NCI-H1417 (cell line): ENCODE measurements at regions not wholly inside any gene's neighbourhood (a gene's known extent, or its start where the extent isn't known, plus 50 kb on each side); places are given as distances from the start of the nearest gene placed in this dataset.
"Not testable (repeated sequence)": the region's sequence is repeated elsewhere in the genome, so short reads cannot be mapped to it uniquely, and the experiment has no call there.

Source experiments
- DNase-seq, 3 experiments: peaks; one replicate each; lab custom pipeline; 2025; lab: John Stamatoyannopoulos, UW

GRCh38 chr16:13621639-13622038, 298.3 kb upstream of the ERCC4 start:
- DNase-seq: no peak

DNA sequence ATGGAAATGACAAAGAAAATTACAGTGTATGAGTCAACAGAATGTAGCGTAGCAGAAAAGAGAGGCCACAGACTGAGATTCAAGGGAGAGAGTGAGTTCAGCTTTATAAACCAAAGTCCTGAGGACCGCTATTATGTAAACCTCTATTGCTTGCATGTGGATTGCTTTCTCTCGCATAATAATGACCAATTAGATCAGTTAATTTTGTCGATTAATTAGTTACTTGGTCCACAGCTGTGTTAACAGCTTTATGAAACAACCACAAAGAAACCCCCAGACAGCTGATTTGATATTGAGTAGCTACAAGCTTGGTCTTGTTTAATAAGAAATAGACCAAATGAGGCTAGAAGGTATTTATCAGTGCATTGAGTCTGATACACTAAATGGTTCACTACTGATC, 291.8 kb upstream of the ERCC4 start:
- no peak for DNase-seq

DNA sequence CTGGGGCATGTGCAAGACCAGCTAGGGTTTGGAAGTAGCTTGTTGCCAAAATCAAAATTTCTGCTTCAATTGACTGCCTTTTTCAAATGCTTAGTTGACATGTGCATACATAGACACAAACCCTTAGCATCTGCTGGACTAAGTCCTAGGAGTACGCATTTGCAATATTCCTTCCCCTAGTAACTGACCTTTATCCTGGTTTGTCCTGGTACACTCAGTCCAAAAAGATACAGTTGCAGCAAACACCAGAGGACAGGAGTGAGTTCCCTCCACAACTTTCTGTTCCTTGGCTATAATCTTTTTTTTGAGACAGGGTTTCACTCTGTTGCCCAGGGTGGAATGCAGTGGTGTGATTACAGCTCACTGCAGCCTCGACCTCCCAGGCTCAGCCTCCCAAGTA, 290.2 kb upstream of the ERCC4 start:
- no peak for DNase-seq

DNA sequence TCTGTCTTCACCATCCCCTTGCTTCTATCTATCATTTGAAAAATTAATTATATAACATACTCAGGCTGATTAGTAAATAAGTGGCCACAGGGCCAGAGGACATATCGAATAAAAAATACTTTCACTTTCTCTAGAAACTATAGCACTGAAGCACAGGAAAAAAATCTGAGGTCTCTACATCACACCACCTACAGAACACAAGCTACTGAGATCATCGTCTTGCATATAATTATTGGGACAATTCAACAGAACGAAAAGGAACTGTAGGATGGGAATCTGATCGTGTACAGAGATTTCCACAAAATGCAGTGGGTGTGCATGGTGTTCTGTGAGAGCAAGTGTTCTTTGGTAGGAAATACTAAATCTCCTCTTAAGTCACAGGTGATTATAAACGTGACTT, 289.6 kb upstream of the ERCC4 start:
- no peak for DNase-seq

DNA sequence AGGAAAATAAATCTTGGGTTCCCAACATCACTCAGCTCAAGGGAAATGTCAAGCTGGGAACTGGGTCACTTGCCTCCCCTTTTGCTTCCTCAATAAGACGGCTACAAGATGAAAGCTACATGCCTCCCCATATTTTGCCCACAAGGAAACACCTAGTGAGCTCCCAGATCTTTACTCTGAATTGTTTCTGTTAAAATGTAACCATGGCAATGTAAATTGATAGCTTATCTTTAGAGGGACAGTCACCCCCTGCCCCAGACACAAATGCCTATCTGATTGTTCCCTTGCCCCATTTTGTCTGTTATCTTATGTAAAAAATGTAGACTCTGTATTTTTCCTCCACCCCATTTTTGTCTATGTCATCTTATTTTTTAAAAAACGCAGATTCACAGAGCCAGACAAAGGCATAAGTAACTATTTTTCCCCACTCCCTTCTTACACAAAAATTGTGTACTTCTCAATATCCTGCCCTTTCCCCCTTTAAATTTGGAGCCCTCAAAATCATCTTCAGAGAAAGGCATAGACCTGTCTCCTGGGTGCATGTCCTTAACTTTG, 288.7 kb upstream of the ERCC4 start:
- no peak for DNase-seq

DNA sequence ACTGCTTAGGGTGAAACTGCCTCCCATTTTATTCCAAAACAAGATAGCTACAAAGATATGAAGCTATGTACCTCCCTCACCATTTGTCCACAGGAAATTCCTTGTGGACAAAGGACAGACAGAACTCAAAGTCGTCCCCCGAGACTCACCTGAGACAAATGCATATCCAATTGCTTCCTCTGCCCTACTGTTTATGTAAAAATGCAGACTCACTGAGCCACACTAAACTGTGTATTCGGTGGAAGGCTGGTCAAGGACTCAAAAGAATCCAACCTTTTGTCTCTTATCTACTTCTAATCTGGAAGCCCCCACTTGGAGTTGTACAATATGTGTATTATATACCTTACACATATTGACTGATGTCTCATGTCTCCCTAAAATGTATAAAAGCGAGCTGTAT, 288.0 kb upstream of the ERCC4 start:
- no peak for DNase-seq

DNA sequence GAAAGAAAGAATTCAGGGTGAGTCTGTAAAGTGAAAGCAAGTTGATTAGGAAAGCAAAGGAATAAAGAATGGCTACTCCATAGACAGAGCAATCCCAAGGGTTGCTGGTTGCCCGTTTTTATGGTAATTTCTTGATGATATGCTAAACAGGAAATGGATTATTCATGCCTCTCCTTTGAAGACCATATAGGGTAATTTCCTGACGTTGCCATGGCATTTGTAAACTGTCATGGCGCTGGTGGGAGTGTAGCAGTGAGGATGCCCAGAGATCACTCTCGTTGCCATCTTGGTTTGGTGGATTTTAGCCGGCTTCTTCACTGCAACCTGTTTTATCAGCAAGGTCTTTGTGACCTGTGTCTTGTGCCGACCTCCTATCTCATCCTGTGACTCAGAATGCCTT, 287.4 kb upstream of the ERCC4 start:
- not testable (repeated sequence) for DNase-seq

- DNase-seq: no peak
Measured at GRCh38 chr16:13633391-13633861, 286.5 kb upstream of the ERCC4 start.

DNA sequence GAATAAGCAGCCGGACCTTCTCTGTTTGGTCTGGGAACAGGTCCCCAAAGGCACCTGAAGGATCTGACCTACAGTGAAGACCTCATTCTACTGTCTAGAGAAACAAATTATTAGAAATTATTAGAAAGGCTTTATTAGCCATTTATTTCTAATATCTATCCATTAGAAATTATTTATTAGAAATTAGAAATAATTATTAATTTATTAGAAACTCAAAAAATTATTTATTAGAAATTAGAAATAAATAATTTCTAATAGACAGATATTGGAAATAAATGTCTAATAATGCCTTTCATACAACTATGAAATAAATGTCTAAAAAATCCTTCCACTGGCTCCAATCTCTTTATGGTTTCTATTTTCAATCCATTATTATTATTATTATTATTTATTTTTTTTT, 285.7 kb upstream of the ERCC4 start:
- DNase-seq: no peak

DNA sequence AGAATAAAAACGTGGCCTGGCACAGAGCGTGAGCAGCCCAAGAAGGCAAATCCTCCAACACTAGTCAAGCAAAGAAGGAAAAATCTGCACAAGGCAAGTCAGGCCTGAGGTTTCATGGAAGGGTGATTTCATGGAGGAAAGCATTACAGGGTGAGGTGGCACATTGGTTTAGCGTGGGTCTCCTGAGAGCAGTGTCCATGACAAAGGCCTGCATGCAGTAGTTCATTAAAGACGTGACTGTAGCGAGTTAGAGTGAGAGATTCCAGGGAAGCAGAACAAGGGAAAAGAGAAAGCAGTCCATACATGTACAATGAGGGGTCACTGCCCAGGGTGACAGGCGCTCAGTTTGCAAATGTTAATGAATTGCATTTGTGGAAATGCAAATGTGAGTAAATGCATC, 285.0 kb upstream of the ERCC4 start:
- DNase-seq: no peak

- DNase-seq: no peak
Measured at GRCh38 chr16:13638218-13638617, 281.7 kb upstream of the ERCC4 start.

DNA sequence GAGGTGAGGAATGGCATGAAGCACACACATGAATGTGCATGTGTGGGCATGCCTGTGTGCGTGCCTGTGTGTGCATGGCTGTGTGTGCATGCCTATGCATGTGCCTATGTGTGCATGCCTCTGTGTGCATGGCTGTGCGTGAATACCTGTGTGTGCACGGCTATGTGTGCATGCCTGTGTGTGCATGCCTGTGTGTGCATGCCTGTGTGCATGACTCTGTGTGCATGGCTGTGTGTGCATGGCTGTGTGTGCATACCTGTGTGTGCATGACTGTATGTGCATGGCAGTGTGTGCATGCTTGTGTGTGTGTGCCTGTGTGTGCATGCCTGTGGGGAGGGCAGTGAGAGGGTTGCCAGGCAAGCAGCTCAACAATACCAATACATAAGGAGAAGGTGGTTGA, 276.5 kb upstream of the ERCC4 start:
- no peak for DNase-seq

GRCh38 chr16:13645601-13646245, 274.2 kb upstream of the ERCC4 start:
- DNase-seq: no peak

DNA sequence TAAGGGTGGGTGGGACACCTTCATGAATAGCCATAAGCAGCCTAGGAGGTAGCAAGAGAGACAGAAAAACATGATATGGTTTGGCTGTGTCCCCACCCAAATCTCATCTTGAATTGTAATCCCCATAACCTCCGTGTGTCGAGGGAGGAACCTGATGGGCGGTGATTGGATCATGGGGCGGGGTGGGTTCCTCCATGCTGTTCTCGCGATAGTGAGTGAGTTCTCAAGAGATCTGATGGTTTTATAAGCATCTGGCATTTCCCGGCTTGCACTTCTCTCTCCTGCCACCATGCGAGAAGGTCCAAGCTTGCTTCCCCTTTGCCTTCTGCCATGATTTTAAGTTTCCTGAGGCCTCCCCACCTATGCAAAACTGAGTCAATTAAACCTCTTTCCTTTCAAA, 259.1 kb upstream of the ERCC4 start:
- DNase-seq: no peak

GRCh38 chr16:13665876-13666275, 254.1 kb upstream of the ERCC4 start:
- DNase-seq: no peak

DNA sequence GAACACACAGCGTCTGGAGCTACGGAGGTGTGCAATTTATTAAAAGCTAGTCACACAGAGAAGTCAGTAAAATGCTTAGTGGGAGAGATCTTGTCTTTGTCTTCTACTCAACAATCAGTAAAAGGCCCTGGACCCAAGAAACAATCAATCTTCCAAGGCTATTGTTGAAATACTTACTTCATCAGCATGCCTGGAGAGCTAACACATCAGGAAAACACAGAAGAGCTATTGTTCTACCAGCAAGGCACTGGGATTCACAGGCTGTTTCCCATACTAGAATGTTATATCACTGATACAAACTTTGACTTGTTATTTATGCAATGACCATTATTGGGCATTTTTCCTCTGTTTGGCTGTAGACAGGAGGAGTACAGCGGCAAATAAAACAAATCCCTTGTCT, 247.8 kb upstream of the ERCC4 start:
- DNase-seq: no peak

- no peak for DNase-seq
Measured at GRCh38 chr16:13680021-13680889, 239.7 kb upstream of the ERCC4 start.

DNA sequence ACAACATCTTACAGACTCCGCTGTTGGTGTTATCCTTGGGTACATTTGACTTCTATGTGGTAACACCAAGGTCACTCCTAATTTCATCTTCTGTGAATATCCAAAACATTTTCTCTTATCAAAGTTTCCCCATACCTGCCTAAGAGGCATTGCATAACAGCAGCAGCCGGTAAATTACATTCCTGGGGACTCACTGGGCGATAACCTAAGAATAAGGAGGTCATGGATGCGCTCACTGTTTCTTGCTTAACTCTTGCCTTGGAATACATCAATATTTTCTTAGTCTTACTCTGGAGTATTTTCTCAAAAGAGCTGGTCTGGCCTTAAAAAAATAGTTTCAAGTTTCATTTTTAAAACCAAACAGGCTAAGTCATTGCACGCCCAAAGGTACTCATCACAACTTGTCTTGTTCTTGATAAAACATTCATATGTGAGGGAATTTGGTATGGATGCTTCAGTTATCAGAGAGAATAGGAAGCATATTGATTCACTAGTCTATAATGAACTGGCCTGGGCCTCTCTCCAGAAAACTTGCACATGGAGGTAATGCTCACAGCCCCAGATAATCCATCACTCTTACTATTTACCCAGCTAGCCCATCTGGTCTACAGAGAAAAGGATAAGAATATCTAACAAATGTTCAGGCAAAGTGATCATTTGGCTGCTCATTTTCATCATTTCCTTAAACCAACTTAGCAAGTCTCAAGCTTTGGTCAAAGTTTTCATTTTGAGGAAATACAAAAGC, 235.0 kb upstream of the ERCC4 start:
- DNase-seq: no peak

DNA sequence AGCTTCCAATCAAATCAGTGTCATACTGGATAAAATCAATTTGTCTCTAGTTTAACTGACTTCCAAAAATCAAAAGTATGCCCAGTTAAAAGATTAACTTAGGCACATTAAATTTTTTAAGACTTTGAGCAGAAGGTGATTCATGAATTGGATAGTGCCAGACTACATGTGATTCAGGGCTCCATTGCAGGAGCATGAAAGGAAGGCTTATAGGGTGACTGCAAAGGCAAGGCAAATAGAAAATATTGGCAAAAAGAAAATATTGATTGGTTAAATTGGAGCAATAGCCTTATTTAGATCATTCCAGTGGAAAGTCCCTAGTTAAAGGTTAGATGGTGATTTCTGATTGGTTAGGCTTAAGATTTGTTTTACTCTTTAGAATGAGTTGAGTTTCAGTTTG, 223.9 kb upstream of the ERCC4 start:
- DNase-seq: no peak

DNA sequence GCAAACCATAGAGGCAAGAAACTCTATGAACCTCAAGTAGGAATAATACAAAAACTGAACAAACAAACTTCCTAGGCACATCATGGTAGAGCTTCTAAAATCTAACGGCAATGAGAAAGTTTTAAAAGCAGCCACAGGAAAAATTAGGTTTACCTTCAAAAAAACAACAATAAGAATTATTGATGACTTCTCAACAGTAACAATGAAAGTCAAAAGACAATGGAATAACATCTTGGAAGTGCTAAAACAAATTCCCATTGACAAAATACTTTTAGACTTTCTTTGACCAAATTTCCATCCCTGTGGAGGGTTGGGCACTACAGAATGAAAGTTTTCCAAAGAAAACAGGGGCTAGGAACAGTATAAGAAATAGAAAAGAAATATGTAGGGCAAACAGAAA, 222.9 kb upstream of the ERCC4 start:
- DNase-seq: no peak

DNA sequence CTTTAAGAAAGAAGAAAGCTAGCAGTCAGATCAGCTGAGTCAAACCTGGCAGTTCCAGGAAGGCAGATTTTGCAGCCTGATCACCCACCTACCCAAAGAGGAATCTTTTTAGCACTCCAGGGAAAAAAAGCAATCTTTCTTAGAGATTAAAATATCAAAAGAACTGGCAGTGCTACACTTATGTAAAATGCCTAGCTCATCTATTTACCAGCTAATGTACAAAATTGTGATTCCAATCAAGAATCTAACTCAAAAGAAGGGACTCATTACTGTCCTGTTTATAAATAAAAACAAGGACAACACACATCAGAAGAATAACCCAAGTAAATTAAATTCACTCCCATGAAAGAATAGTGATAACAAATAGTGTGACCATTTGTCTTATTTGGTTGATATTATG, 222.4 kb upstream of the ERCC4 start:
- DNase-seq: no peak

GRCh38 chr16:13702614-13703013, 217.3 kb upstream of the ERCC4 start:
- DNase-seq: no peak
